GM12865 (cell line): ENCODE measurements at regions not wholly inside any gene's neighbourhood (a gene's known extent, or its start where the extent isn't known, plus 50 kb on each side); places are given as distances from the start of the nearest gene placed in this dataset.
"Not testable (repeated sequence)": the region's sequence is repeated elsewhere in the genome, so short reads cannot be mapped to it uniquely, and the experiment has no call there.

Experiments
- DNase-seq: peaks from one replicate; pipeline ENCODE4 v3.0.0; 2010; ENCODE audit warnings: low read depth
- H3K4me3 ChIP-seq: 2 replicates; pipeline ENCODE4 v1.5.1; 2011; ENCODE audit warnings: mild to moderate bottlenecking, low read depth, low read length, control low read depth
- CTCF ChIP-seq: IDR thresholded peaks from 2 replicates; pipeline ENCODE4 v1.5.1; 2011; ENCODE audit warnings: low read length, control low read depth, low read depth, inconsistent platforms; ENCODE audit not compliant: insufficient read depth; ENCODE audit errors: missing control alignments

DNA sequence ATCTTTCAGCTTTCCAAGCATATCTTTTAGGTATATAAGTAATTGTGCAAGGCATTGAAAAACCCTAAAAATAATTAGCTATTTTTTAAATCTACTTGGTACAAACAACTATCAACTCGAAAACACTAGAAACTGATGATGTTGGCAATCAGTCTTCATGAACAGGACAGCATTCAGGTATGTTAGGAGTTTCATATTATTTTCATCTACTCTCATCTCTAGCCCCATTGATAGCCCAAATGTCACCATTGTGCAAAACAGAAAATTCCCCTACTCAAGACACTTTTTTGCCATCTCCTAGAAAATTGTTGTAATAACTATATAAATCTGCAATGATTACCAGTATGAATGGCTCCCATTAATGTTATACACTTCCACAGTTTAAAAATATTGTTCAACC lies 144.5 kb upstream of the KRAS start:
- H3K4me3 ChIP-seq, result no peak overlapping the region
- no peak for DNase-seq
- no peak for TF ChIP-seq CTCF

DNA sequence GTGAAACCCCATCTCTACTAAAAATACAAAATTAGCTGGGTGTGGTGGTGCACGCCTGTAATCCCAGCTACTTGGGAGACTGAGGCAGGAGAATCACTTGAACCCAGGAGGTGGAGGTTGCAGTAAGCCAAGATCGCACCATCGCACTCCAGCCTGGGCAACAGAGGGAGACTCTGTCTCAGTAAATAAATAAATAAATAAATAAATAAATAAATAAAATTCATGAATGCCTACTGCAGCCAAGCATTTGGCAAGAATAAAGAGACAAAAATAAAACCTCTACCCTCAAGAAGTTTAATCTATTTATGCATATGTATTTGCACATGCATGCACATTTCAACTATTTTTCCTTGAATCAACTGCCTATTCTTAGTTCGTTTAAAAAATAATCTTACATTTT lies 144.0 kb upstream of the KRAS start:
- not testable (repeated sequence) for H3K4me3 ChIP-seq, DNase-seq

GRCh38 chr12:25394025-25394424 lies 143.3 kb upstream of the KRAS start:
- no peak for DNase-seq
- TF ChIP-seq CTCF, result no peak

DNA sequence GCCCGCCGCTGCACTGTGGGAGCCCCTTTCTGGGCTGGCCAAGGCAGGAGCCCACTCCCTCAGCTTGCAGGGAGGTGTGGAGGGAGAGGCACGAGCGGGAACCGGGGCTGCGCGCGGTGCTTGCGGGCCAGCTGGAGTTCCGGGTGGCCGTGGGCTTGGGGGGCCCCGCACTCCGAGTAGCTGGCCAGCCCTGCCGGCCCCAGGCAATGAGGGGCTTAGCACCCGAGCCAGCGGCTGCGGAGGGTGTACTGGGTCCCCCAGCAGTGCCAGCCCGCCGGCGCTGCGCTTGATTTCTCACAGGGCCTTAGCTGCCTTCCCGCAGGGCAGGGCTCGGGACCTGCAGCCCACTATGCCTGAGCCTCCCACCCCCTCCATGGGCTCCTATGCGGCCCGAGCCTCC lies 140.6 kb upstream of the KRAS start:
- not testable (repeated sequence) for DNase-seq

More at GRCh38 chr12:25394025-25394424, 143.3 kb upstream of the KRAS start:
- no peak overlapping the region for H3K4me3 ChIP-seq

GRCh38 chr12:25388183-25388582 lies 137.5 kb upstream of the KRAS start:
- no peak overlapping the region for H3K4me3 ChIP-seq
- TF ChIP-seq CTCF, result no peak
- DNase-seq, result peak; percentile 70

More for the DNA sequence above, 140.6 kb upstream of the KRAS start:
- H3K4me3 ChIP-seq, result not testable (repeated sequence)

DNA sequence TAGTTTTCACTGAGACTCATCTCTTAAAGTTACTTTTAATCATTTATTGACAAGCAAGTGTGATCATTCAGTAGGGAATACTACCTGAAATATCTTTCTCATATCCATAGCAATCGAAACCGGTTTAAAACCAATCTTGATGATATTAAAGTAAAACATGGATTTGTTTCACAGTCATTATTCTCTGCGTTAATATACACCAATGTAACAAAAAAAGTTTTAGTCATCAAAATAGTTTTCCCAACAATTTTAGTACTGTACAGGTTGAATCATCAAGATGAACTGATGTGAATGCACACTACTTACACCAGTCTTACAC lies 137.0 kb upstream of the KRAS start:
- no peak for DNase-seq
- TF ChIP-seq CTCF, result no peak
- H3K4me3 ChIP-seq, result no peak overlapping the region

- peak overlapping the region; percentile 93 for H3K4me3 ChIP-seq
- peak; percentile 90 for DNase-seq
- TF ChIP-seq CTCF, result peak; percentile 72
Measured at GRCh38 chr12:25386831-25387731, 136.4 kb upstream of the KRAS start.

GRCh38 chr12:25384893-25385248 lies 134.1 kb upstream of the KRAS start:
- no peak for DNase-seq
- H3K4me3 ChIP-seq, result peak overlapping the region; percentile 93
- no peak for TF ChIP-seq CTCF
